Heart right ventricle (tissue), 16 donors: ENCODE measurements at regions not wholly inside any gene's neighbourhood (a gene's known extent, or its start where the extent isn't known, plus 50 kb on each side); places are given as distances from the start of the nearest gene placed in this dataset.

Source experiments
- ATAC-seq, 8 donors: fragments of 200-7000 bp; cut with Tn5 transposase; one replicate each; pipeline ENCODE4 v1.9.1; 2020; ENCODE audit warnings: mild to moderate bottlenecking in 8 of 8, moderate library complexity in 8 of 8, moderate number of reproducible peaks in 1 of 8
- DNase-seq, 2 donors: peaks; one replicate each; pipeline ENCODE4 v3.0.0-alpha.2; 2020
- H3K27ac ChIP-seq, 10 donors: fragments of 200-600 bp; sonication (generic) in 2 of 10; one replicate each; pipeline versions ENCODE4 v1.5.0 to v1.8.0; 2020 to 2022; ENCODE audit warnings: mild to moderate bottlenecking in 3 of 10
- H3K27me3 ChIP-seq, 7 donors: fragments of 200-600 bp; one replicate each; pipeline ENCODE4 v1.8.0; 2021 to 2022; ENCODE audit warnings: mild to moderate bottlenecking in 2 of 7
- H3K36me3 ChIP-seq, 9 donors: fragments of 200-600 bp; sonication (generic) in 1 of 9; one replicate each; pipeline versions ENCODE4 v1.5.0 to v1.8.0; 2020 to 2022; ENCODE audit warnings: mild to moderate bottlenecking in 2 of 9
- H3K4me1 ChIP-seq, 9 donors: fragments of 200-600 bp; sonication (generic) in 1 of 9; one replicate each; pipeline versions ENCODE4 v1.5.0 to v1.8.0; 2020 to 2022; ENCODE audit warnings: mild to moderate bottlenecking in 4 of 9
- H3K4me3 ChIP-seq, 10 donors: fragments of 200-600 bp; sonication (generic) in 2 of 10; one replicate each; pipeline versions ENCODE4 v1.5.0 to v1.8.0; 2020 to 2022; ENCODE audit warnings: mild to moderate bottlenecking in 7 of 10, moderate library complexity in 2 of 10
- H3K9me3 ChIP-seq, 11 donors: fragments of 200-600 bp in 10 of 11; sonication (generic) in 2 of 11; one replicate each; pipeline versions ENCODE4 v1.5.0 to v1.8.0; 2013 to 2022; ENCODE audit warnings: mild to moderate bottlenecking in 2 of 11, control low read depth in 1 of 11, moderate library complexity in 1 of 11
- CTCF ChIP-seq, 9 donors: fragments of 200-600 bp; sonication (generic) in 2 of 9; IDR thresholded peaks; one replicate each; pipeline versions ENCODE4 v1.5.0 to v1.8.0; 2021 to 2022; ENCODE audit warnings: antibody characterized with exemption in 9 of 9, mild to moderate bottlenecking in 5 of 9, moderate library complexity in 1 of 9
- WGBS, 2 donors: extraction: QIAGEN DNeasy Blood & Tissue Kit; methylation state at CpG; one replicate each; pipeline ENCODE4 v1.1.7; 2013; ENCODE audit warnings: inconsistent platforms in 1 of 2; 5-methylcytosine and 5-hydroxymethylcytosine counted together
- intact Hi-C, 10 donors: fragments of 100-400 bp; cut with DNase I; formaldehyde crosslinking; loops; one replicate each; pipeline versions ENCODE4 v1.11.1 to v1.14.2; 2022
- donor health status: Arrhythmogenic right ventricular cardiomyopathy.
- donor health status: ischemic (EF 13 %, LVEDD 7.1; RV severe dilation, severe dysfunction).
- donor health status: healthy with polysubstance abuse.
- donor health status: DM: no; HTN: yes; CAD: no.
- donor health status: DM: no; HTN: no; CAD: no.
- donor health status: ischemic (EF 25% LVEDD 6.9; RV normal size, moderate dysfunction).
- donor health status: ischemic (EF 25% LVEDD 5.7; RV mildly dilated, moderate dysfunction).
- donor health status: healthy.
- donor health status: DM: yes; HTN: yes; CAD: no.
- donor health status: Ischemic cardiomyopathy.
- donor health status: ischemic (EF 35%, LVEDD 5.7; RV mildly dilated, moderate dysfunction).
- donor health status: nonischemic (EF 11% LVEDD 7.7; RV severe dilation, severe dysfunction).
- donor health status: DM: yes; HTN: yes; CAD: no.
- donor health status: PGD.
- donor health status: ischemic (EF 29% LVEDD 5.4; RV normal size, mild dysfunction).
- donor health status: nonischemic (EF 23%, LVEDD 6.1; RV moderate dilation, normal function).

DNA sequence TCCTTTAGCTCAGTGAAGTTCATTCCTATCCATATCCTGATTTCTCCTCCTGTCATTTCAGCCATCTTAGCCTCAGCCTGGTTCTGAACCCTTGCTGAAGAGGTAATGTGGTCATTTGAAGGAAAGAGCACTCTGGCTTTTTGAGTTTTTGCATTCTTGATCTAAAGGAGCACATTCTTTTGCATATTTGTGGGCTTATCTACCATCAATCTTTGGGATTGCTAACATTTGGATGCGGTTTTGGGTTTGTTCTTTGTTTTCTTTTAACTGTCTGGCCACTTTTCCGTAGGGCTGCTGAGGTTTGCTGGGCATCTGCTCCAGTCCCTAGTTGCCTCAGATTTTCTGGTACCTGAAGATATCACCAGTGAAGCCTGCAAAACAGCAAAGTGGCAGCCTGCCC is 238.3 kb downstream of the EPM2A start:
- H3K9me3 ChIP-seq: peaks cover 0 to 33% (median 0%) of the 10 kb centered on the region in 11 donors
- TF ChIP-seq CTCF (IDR thresholded peaks at IDR 0.05): no peak
- H3K27ac ChIP-seq: no peak overlapping the region
- intact Hi-C loops: no loop called here
- 41 to 42% methylated on average over 2 of the region's 2 CpGs for WGBS, 2 donors
- H3K27me3 ChIP-seq: no peaks in the 10 kb centered on the region
- ATAC-seq (no peak), DNase-seq (no peak)
- no peaks in the 10 kb centered on the region for H3K36me3 ChIP-seq
- H3K4me1 ChIP-seq: no peaks in the 10 kb centered on the region
- H3K4me3 ChIP-seq: no peak overlapping the region

GRCh38 chr6:145498425-145498824 is 236.9 kb downstream of the EPM2A start:
- Histone ChIP-seq H3K36me3 (no peaks in the 10 kb centered on the region), H3K4me3 (no peak overlapping the region), H3K27me3 (no peaks in the 10 kb centered on the region), H3K9me3 (peaks cover 0 to 33% (median 0%) of the 10 kb centered on the region in 11 donors), H3K27ac (no peak overlapping the region), H3K4me1 (no peaks in the 10 kb centered on the region)
- no peak for TF ChIP-seq CTCF (IDR thresholded peaks at IDR 0.05)
- no peak for ATAC-seq
- 70 to 74% methylated on average over 4 of the region's 4 CpGs for WGBS, 2 donors
- intact Hi-C loops: no loop called here
- no peak for DNase-seq

- intact Hi-C loops: no loop called here
- no peak for DNase-seq
- Histone ChIP-seq H3K4me3 (no peak overlapping the region), H3K27me3 (no peaks in the 10 kb centered on the region), H3K9me3 (peaks cover 0 to 13% (median 0%) of the 10 kb centered on the region in 11 donors), H3K36me3 (no peaks in the 10 kb centered on the region), H3K4me1 (no peaks in the 10 kb centered on the region), H3K27ac (no peak overlapping the region)
- 13 to 17% methylated on average over 1 of the region's 1 CpG for WGBS, 2 donors
- TF ChIP-seq CTCF (IDR thresholded peaks at IDR 0.05): no peak
- ATAC-seq: no peak
These were observed 232.9 kb downstream of the EPM2A start for GRCh38 chr6:145502416-145502815.

GRCh38 chr6:145506136-145506535 is 229.2 kb downstream of the EPM2A start:
- Histone ChIP-seq H3K27ac (no peak overlapping the region), H3K9me3 (peaks cover 0 to 47% (median 25%) of the 10 kb centered on the region in 11 donors), H3K27me3 (no peaks in the 10 kb centered on the region), H3K36me3 (no peaks in the 10 kb centered on the region), H3K4me3 (no peak overlapping the region), H3K4me1 (no peaks in the 10 kb centered on the region)
- no peak for TF ChIP-seq CTCF (IDR thresholded peaks at IDR 0.05)
- no peak for ATAC-seq
- DNase-seq: no peak
- WGBS, 2 donors: 47% methylated on average over 2 of the region's 2 CpGs
- intact Hi-C loops: no loop called here
